Suppressor macrophage treated with lipopolysaccharide for 1 hour (primary cell): ENCODE measurements at regions not wholly inside any gene's neighbourhood (a gene's known extent, or its start where the extent isn't known, plus 50 kb on each side); places are given as distances from the start of the nearest gene placed in this dataset.

Source experiments
- DNase-seq, 3 donors: peaks; one replicate each; pipeline ENCODE4 v3.0.0-alpha.2; 2020 to 2022

- DNase-seq = no peak
Observed at GRCh38 chr11:81098471-81098870, 1635.2 kb downstream of the FAM181B start.

GRCh38 chr11:81092522-81092921 is 1641.1 kb downstream of the FAM181B start:
- DNase-seq = no peak

- DNase-seq = no peak
Observed at GRCh38 chr11:81089242-81089641, 1644.4 kb downstream of the FAM181B start.

- DNase-seq = no peak
Observed at GRCh38 chr11:81080476-81080875, 1639.6 kb upstream of the TENM4 start.

GRCh38 chr11:81072273-81072672 is 1631.4 kb upstream of the TENM4 start:
- no peak for DNase-seq

GRCh38 chr11:81071606-81072005 is 1630.8 kb upstream of the TENM4 start:
- DNase-seq = no peak

GRCh38 chr11:81070948-81071347 is 1630.1 kb upstream of the TENM4 start:
- DNase-seq = peak in 1 of 3 donors; percentile 6

GRCh38 chr11:81059356-81059755 is 1618.5 kb upstream of the TENM4 start:
- no peak for DNase-seq

- no peak for DNase-seq
Observed at GRCh38 chr11:81052344-81053158, 1611.7 kb upstream of the TENM4 start.

GRCh38 chr11:81039916-81040524 is 1599.2 kb upstream of the TENM4 start:
- no peak for DNase-seq

- no peak for DNase-seq
Observed at GRCh38 chr11:81036168-81036870, 1595.5 kb upstream of the TENM4 start.

GRCh38 chr11:81033779-81034540 is 1593.1 kb upstream of the TENM4 start:
- DNase-seq = no peak

GRCh38 chr11:81032906-81033305 is 1592.1 kb upstream of the TENM4 start:
- no peak for DNase-seq

- no peak for DNase-seq
Observed at GRCh38 chr11:81030186-81030585, 1589.4 kb upstream of the TENM4 start.

- DNase-seq = no peak
Observed at GRCh38 chr11:81026032-81026431, 1585.2 kb upstream of the TENM4 start.

GRCh38 chr11:81022057-81022456 is 1581.2 kb upstream of the TENM4 start:
- DNase-seq = no peak

- no peak for DNase-seq
Observed at GRCh38 chr11:81010631-81011030, 1569.8 kb upstream of the TENM4 start.

- DNase-seq = peak in 1 of 3 donors; percentile 1
Observed at GRCh38 chr11:81007046-81007445, 1566.2 kb upstream of the TENM4 start.

GRCh38 chr11:81005595-81005994 is 1564.8 kb upstream of the TENM4 start:
- peak in 2 of 3 donors; percentile 19 to 36 for DNase-seq

GRCh38 chr11:81004576-81004975 is 1563.7 kb upstream of the TENM4 start:
- no peak for DNase-seq

- no peak for DNase-seq
Observed at GRCh38 chr11:81002374-81002773, 1561.5 kb upstream of the TENM4 start.

GRCh38 chr11:81000735-81001134 is 1559.9 kb upstream of the TENM4 start:
- no peak for DNase-seq

- DNase-seq = no peak
Observed at GRCh38 chr11:81000334-81000733, 1559.5 kb upstream of the TENM4 start.
